CD4-positive, alpha-beta T cell treated with Interleukin-4 for 4 hours (primary cell): ENCODE measurements at regions not wholly inside any gene's neighbourhood (a gene's known extent, or its start where the extent isn't known, plus 50 kb on each side); places are given as distances from the start of the nearest gene placed in this dataset.
"Not testable (repeated sequence)": the region's sequence is repeated elsewhere in the genome, so short reads cannot be mapped to it uniquely, and the experiment has no call there.

Source experiments
- DNase-seq: peaks from one replicate; pipeline ENCODE4 v3.0.0-alpha.2; 2020

DNA sequence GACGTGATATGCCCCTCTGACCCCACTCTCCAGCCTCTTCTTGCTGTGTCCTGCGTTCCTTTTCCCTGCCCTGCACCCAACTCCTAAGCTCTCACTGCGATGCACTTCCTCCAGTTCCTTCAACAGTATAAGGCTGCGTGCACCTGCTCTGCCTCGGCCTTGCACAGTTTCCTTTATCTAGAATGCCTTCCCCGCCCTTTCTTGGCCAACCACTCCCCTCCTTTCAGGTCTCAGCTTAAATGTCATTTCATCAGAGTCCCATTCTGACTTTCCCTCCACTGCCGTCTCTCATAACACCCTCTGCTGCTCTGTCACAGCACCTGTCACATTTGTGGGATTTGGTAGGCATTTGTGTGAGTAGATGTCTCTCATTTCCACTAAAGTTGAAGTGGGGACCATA is 58.4 kb upstream of the NEIL3 start:
- no peak for DNase-seq

DNA sequence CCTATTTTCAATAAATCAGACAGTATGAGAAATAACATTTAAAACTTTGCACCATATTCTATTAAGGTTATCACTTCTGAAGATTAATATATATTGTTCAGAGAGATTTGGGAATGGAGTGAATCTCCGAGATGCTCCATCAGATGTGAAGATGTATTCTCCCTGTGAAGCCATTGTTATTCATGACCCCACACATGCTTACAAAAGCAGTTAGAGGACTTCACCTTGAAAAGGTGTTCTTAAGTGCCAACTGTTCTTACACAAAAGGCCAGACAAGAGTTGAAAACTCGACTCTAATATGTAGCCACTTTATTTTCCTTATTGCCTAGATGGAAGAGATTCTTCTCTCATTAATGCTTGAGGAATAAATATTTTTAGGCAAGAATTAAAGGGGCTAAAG is 54.3 kb upstream of the NEIL3 start:
- no peak for DNase-seq

DNA sequence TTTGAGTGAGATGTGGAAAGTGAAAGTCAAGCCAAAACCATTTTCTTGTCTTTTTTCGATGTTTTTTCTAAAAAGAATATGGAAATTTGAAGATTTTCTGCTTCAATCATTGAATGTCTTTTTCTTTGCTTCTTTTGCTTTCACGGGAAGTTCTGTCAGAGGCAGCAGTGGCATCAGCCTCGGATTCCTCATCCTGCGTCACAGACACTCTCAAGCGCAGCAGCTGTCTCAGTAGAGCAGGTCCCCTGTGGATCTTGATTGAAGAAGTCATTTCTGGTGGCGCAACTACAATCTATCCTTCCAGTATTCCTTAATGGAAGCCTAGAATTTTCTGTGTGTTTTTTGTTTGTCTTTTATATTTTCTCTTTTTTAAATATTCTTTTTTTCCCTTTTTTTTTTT is 52.7 kb upstream of the NEIL3 start:
- no peak for DNase-seq

DNA sequence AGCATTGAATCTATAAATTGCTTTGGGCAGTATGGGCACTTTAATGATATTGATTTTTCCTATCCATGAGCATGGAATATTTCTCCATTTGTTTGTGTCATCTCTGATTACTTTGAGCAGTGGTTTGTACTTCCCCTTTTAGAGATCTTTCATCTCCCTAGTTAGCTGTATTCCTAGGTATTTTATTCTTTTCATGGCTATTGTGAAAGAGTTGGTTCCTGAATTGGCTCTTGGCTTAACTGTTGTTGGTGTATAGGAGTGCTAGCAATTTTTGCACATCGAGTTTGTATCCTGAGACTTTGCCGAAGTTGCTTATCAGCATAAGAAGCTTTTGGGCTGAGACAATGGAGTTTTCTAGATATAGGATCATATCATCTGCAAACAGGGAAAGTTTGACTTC is 50.2 kb upstream of the NEIL3 start:
- DNase-seq = not testable (repeated sequence)
